Tibial nerve (tissue), 4 donors: ENCODE measurements at regions not wholly inside any gene's neighbourhood (a gene's known extent, or its start where the extent isn't known, plus 50 kb on each side); places are given as distances from the start of the nearest gene placed in this dataset.

Source experiments
- CTCF ChIP-seq, 5 experiments: fragments of 200-600 bp in 3 of 5; fragments of 450-650 bp in 2 of 5; sonication (generic) in 3 of 5; IDR thresholded peaks; one replicate each; pipeline ENCODE4 v1.5.1; 2016 to 2019; ENCODE audit warnings: antibody characterized with exemption in 5 of 5, mild to moderate bottlenecking in 3 of 5, moderate library complexity in 2 of 5
- EP300 ChIP-seq, 2 donors: sonication (generic); formaldehyde crosslinking; IDR thresholded peaks; one replicate each; pipeline ENCODE4 v1.6.1; 2017; ENCODE audit warnings: antibody characterized with exemption in 2 of 2, mild to moderate bottlenecking in 1 of 2
- POLR2A ChIP-seq, 2 donors: fragments of 450-650 bp; IDR thresholded peaks; one replicate each; pipeline ENCODE4 v1.6.1; 2017; ENCODE audit warnings: antibody characterized with exemption in 2 of 2, mild to moderate bottlenecking in 2 of 2, moderate library complexity in 2 of 2

DNA sequence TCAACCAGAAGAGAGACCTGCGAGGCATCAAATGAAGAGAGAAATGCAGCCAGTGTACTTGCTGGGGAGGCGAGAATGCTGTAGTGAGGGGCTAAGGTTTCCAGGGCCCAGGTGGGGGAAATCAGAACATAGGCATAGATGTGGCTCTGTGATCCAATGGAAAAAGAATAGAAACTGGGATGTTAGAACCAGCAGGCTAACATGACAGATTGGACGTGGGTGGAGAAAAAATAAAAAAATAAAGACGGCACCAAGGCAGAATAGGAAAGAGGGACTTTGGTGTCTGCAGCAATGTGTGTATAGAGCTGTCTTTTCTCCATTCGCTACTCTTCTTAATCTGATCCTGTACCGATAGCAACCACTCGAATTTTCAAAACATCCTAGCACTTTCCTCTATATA lies 381.0 kb upstream of the NBEA start:
- no peak for TF ChIP-seq CTCF (IDR thresholded peaks at IDR 0.05)
- TF ChIP-seq POLR2A (IDR thresholded peaks at IDR 0.05) = no peak
- no peak for TF ChIP-seq EP300 (IDR thresholded peaks at IDR 0.05)
